ENCODE measurements at regions not wholly inside any gene's neighbourhood (a gene's known extent, or its start where the extent isn't known, plus 50 kb on each side); places are given as distances from the start of the nearest gene placed in this dataset.

GRCh38 chr11:32280339-32280738 lies 155.0 kb downstream of the WT1 start:
- no peak for TF ChIP-seq POLR2AphosphoS5 (IDR thresholded peaks at IDR 0.05)
- no peak for TF ChIP-seq EP300 (IDR thresholded peaks at IDR 0.05)
